Fibroblast of skin of right biceps (primary cell): ENCODE measurements at regions not wholly inside any gene's neighbourhood (a gene's known extent, or its start where the extent isn't known, plus 50 kb on each side); places are given as distances from the start of the nearest gene placed in this dataset.
"Not testable (repeated sequence)": the region's sequence is repeated elsewhere in the genome, so short reads cannot be mapped to it uniquely, and the experiment has no call there.

Experiments
- DNase-seq: peaks from one replicate; pipeline ENCODE4 v3.0.0-alpha.2; 2013

DNA sequence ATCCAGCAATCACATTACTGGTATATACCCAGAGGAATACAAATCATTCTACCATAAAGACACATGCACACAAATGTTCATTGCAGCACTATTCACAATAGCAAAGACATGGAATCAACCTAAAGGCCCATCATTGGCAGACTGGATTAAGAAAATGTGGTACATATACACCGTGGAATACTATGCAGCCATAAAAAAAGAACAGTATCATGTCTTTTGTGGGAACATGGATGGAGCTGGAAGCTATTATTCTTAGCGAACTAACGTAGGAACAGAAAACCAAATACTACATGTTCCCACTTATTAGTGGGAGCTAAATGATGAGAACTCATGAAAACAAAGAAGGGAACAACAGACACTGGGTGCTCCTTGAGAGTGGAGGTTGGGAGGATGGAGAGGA, 60.9 kb downstream of the PGRMC1 start:
- not testable (repeated sequence) for DNase-seq

DNA sequence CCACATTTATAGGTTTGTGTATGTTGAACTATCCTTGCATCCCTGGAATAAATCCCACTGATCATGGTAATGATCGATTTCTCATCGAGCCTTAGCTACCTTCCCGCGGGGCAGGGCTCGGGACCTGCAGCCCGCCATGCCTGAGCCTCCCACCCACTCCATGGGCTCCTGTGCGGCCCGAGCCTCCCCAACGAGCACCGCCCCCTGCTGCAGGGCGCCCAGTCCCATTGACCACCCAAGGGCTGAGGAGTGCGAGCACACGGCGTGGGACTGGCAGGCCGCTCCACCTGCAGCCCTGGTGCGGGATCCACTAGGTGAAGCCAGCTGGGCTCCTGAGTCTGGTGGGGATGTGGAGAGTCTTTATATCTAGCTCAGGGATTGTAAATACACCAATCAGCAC, 63.7 kb downstream of the PGRMC1 start:
- DNase-seq: not testable (repeated sequence)

DNA sequence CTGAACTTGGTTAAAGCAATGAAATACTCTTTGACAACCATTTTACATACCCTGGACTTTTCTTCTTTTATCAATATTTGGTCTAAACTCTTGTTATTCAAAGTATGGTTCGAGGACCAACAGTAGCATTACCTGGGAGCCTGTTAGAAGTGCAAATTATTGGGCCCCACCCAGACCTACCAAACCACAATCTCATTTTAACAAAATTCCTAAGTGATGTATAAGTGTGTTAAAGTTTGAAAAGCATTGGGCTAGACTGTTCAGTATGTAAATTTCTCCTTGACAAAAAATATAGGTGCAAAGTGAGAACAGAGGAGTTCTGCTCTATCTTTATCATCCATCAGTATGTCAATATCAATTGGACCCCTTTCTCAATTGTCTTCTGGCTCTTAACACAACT, 67.1 kb downstream of the PGRMC1 start:
- DNase-seq: no peak

DNA sequence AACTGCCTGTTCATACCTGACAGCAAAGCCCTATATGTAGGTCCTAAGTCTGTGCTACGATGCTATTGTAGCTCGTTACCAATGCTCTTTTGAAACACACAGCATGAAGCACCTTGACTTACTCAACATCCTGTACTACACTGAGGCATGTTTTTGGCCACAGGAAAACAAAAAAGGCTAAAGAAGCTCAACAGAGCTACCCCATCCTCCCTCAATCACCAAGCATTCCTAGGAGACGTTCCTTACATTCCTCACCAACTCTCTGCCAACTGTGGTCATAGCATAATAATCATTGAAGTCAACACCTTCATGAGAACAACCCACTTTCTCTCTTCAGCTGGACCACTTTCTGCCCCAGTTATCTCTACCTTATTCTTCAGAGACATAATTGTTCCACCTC, 73.7 kb upstream of the SLC25A43 start:
- peak; percentile 7 for DNase-seq

DNA sequence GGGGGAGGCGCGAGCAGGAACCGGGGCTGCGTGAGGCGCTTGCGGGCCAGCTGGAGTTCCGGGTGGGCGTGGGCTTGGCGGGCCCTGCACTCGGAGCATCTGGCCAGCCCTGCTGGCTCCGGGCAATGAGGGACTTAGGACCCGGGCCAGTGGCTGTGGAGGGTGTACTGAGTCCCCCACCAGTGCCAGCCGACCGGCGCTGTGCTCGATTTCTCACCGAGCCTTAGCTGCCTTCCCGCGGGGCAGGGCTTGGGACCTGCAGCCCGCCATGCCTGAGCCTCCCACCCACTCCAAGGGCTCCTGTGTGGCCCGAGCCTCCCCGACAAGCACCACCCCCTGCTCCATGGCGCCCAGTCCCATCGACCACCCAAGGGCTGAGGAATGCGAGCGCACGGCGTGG, 67.3 kb upstream of the SLC25A43 start:
- not testable (repeated sequence) for DNase-seq

DNA sequence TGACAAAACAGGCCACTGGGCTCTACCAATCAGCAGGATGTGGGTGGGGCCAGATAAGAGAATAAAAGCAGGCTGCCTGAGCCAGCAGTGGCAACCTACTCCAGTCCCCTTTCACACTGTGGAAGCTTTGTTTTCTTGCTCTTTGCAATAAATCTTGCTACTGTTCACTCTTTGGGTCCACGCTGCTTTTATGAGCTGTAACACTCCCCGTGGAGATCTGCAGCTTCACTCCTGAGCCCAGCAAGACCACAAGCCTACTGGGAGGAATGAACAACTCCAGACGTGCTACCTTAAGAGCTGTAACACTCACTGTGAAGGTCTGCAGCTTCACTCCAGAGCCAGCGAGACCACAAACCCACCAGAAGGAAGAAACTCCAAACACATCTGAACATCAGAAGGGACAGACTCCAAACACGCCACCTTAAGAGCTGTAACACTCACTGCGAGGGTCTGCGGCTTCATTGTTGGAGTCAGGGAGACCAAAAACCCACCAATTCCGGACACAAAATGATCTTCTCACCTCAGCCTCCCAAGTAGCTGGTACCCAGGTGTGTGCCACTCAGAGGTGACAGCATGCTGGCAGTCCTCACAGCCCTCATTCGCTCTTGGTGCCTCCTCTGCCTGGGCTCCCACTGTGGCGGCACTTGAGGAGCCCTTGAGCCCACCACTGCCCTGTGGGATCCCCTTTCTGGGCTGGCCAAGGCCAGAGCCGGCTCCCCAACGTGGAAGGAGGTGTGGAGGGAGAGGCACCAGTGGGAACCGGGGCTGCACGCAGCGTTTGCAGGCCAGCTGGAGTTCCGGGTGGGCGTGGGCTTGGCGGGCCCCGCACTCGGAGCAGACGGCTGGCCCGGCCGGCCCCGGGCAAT, 66.0 kb upstream of the SLC25A43 start:
- not testable (repeated sequence) for DNase-seq

DNA sequence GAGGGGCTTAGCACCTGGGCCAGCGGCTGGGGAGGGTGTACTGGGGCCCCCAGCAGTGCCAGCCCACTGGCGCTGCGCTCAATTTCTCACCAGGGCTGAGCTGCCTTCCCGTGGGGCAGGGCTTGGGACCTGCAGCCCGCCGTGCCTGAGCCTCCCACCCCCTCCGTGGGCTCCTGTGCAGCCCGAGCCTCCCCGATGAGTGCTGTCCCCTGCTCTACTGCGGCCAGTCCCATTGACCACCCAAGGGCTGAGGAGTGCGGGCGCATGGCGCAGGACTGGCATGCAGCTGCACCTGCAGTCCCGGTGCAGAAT, 65.5 kb upstream of the SLC25A43 start:
- not testable (repeated sequence) for DNase-seq

DNA sequence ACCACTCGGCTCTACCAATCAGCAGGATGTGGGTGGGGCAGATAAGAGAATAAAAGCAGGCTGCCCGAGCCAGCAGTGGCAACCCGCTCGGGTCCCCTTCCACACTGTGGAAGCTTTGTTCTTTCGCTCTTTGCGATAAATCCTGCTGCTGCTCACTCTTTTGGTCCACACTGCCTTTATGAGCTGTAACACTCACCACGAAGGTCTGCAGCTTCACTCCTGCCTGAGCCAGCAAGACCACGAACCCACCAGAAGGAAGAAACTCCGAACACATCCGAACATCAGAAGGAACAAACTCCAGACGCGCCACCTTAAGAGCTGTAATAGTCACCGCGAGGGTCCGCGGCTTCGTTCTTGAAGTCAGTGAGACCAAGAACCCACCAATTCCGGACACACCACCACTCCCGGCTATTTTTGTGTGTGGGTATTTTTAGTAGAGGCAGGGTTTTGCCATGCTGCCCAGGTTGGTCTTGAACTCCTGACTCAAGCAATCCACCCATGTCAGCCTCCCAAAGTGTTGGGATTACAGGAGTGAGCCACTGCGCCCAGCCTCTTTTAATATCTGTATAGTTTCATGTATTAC, 64.6 kb upstream of the SLC25A43 start:
- not testable (repeated sequence) for DNase-seq

DNA sequence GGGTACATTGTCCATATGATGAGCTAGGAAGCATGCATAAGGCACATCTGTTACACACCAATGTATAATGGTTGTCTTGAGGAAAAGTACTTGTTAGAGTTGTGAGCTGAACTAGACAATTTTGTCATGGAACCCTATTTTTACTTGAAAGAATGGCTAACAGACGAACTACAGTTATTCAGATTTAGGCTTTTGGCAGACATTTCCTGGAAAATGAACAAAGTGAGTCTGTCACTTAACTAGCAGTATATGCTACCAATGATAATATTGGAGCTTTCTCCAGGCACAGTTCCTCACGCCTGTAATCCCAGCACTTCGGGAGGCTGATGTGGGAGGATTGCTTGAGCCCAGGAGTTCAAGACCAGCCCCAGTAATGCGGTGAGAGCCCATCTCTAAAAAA, 61.9 kb upstream of the SLC25A43 start:
- no peak for DNase-seq

DNA sequence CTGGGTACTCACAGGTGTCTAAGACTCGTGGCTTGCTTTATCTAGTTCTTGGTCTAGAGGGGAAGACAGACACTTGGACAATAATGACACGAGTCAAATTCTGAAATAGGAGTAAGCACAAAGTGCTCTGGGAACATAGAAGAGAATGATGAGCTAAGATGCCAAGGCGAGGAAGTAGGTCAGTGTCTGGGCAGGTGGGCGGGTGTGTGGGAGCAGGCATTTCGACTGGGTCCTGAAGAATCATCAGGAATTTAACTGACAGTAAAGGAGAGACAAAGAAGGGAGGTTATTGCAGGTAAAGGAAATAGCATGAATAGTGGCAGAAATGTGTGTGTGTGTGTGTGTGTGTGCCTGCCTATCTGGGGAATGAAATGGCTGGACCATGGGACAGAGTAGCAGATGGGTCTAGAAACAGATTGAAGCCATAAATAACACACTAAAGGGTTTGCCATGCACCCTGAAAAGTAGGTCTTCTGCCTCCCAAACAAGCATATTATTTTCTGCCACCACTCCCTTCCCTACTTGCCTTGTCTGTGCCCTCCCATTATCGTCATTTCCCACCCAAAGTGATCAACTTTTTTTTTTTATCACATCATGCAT, 58.4 kb upstream of the SLC25A43 start:
- DNase-seq: no peak

DNA sequence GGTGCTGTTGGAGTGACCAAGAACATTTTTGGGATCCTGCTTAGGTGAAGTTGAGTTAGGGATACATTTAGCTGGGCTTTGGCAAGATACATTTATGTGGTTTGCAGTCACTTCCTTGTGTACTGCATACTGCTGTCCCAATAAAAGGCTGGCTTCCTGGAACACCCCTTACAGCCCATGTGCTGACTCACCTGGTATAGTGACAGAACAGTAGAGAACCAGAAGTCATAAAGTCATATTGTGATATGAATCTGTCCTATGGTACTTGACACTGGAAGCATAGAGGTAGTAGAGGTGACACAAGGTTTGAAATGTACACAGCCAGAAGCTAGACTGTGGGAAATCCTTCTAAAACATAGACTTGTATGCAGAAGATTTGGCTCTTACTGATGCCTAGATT, 55.3 kb upstream of the SLC25A43 start:
- no peak for DNase-seq
